ENCODE measurements at regions not wholly inside any gene's neighbourhood (a gene's known extent, or its start where the extent isn't known, plus 50 kb on each side); places are given as distances from the start of the nearest gene placed in this dataset.
"Not testable (repeated sequence)": the region's sequence is repeated elsewhere in the genome, so short reads cannot be mapped to it uniquely, and the experiment has no call there.

- H3K27ac ChIP-seq (ENCODE audit: low read length) = no peak overlapping the region
- no peak overlapping the region for H3K4me3 ChIP-seq (ENCODE audit: low read length)
- no peaks in the 10 kb centered on the region for H3K27me3 ChIP-seq (ENCODE audit: control insufficient read depth, insufficient read depth, low read length)
- ATAC-seq = no peak
- Mint-ChIP-seq H3K4me3 (no peak overlapping the region), H3K27me3 (ENCODE audit: low read depth in 2 of 2) (no peaks in the 10 kb centered on the region), H3K27ac (no peak overlapping the region), H3K36me3 (peaks cover 5% of the 10 kb centered on the region), H3K4me1 (no peaks in the 10 kb centered on the region), H3K9me3 (peaks cover 18% of the 10 kb centered on the region in 2 donors)
- H3K4me1 ChIP-seq (ENCODE audit: control insufficient read depth, insufficient read depth, low read length) = no peaks in the 10 kb centered on the region
- TF ChIP-seq CTCF (IDR thresholded peaks at IDR 0.05) = no peak
- no peaks in the 10 kb centered on the region for H3K9me3 ChIP-seq (ENCODE audit: control insufficient read depth, insufficient read depth, low read length)
- no peak for DNase-seq
- no peaks in the 10 kb centered on the region for H3K36me3 ChIP-seq (ENCODE audit: control insufficient read depth, insufficient read depth, low read length)
- intact Hi-C loops (cut with micrococcal nuclease) = no loop called here
Measured at GRCh38 chr6:68225729-68226128, 409.4 kb upstream of the ADGRB3 start.

DNA sequence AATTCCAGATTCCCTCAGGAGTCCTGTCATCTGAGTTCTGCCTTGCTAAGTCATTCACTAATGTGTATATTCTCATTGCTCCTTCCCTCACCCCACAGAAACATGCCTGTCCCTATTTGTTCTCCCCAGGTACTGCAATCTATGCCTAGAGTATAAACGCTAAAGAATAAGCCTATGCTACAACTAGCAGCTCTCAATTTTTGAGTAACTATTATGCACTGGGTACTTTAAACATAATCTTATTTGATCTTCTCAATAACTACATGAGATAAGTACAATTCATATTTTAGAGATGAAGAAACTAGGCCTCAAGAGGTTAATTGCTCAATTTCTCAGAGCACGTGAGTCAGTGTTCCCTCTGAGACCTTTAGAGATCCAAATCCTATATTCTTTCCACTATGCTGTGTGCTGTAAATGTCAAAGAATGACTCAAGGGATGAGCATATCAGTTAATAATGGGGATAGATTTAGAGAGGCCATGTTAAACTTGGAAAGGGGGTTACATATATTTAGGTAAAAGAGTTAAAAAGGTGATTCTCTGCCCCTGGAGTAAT is 423.8 kb upstream of the ADGRB3 start:
- Histone ChIP-seq H3K4me1 (ENCODE audit: control insufficient read depth, insufficient read depth, low read length) (no peaks in the 10 kb centered on the region), H3K36me3 (ENCODE audit: control insufficient read depth, insufficient read depth, low read length) (no peaks in the 10 kb centered on the region), H3K27ac (ENCODE audit: low read length) (no peak overlapping the region), H3K4me3 (ENCODE audit: low read length) (no peak overlapping the region), H3K9me3 (ENCODE audit: control insufficient read depth, insufficient read depth, low read length) (peaks cover under 1% of the 10 kb centered on the region), H3K27me3 (ENCODE audit: control insufficient read depth, insufficient read depth, low read length) (no peaks in the 10 kb centered on the region)
- Mint-ChIP-seq H3K9me3 (peaks cover 25 to 26% of the 10 kb centered on the region in 2 donors), H3K36me3 (peaks cover 9% of the 10 kb centered on the region), H3K4me3 (no peak overlapping the region), H3K4me1 (no peaks in the 10 kb centered on the region), H3K27me3 (ENCODE audit: low read depth in 2 of 2) (no peaks in the 10 kb centered on the region), H3K27ac (no peak overlapping the region)
- DNase-seq (no peak), ATAC-seq (no peak)
- WGBS (ENCODE audit: insufficient coverage) = 86% methylated on average over 1 of the region's 2 CpGs
- no peak for TF ChIP-seq CTCF (IDR thresholded peaks at IDR 0.05)
- intact Hi-C loops (cut with micrococcal nuclease) = no loop called here

- intact Hi-C loops (cut with micrococcal nuclease); H3K27ac ChIP-seq (ENCODE audit: low read length); H3K27ac Mint-ChIP-seq; ATAC-seq; H3K4me3 ChIP-seq (ENCODE audit: low read length); DNase-seq; H3K36me3 Mint-ChIP-seq; H3K4me1 Mint-ChIP-seq; H3K27me3 Mint-ChIP-seq (ENCODE audit: low read depth in 2 of 2); H3K36me3 ChIP-seq (ENCODE audit: control insufficient read depth, insufficient read depth, low read length); H3K4me1 ChIP-seq (ENCODE audit: control insufficient read depth, insufficient read depth, low read length); H3K27me3 ChIP-seq (ENCODE audit: control insufficient read depth, insufficient read depth, low read length); H3K4me3 Mint-ChIP-seq: not testable (repeated sequence)
- H3K9me3 ChIP-seq (ENCODE audit: control insufficient read depth, insufficient read depth, low read length) = peaks cover 12% of the 10 kb centered on the region
- peaks cover 21 to 23% of the 10 kb centered on the region in 2 donors for H3K9me3 Mint-ChIP-seq
Measured at GRCh38 chr6:68207612-68208011, 427.5 kb upstream of the ADGRB3 start.

- Histone ChIP-seq H3K4me3 (ENCODE audit: low read length) (no peak overlapping the region), H3K9me3 (ENCODE audit: control insufficient read depth, insufficient read depth, low read length) (peaks cover 8% of the 10 kb centered on the region), H3K27ac (ENCODE audit: low read length) (no peak overlapping the region), H3K36me3 (ENCODE audit: control insufficient read depth, insufficient read depth, low read length) (no peaks in the 10 kb centered on the region), H3K4me1 (ENCODE audit: control insufficient read depth, insufficient read depth, low read length) (no peaks in the 10 kb centered on the region), H3K27me3 (ENCODE audit: control insufficient read depth, insufficient read depth, low read length) (no peaks in the 10 kb centered on the region)
- intact Hi-C loops (cut with micrococcal nuclease) = no loop called here
- Mint-ChIP-seq H3K4me3 (no peak overlapping the region), H3K9me3 (peaks cover 9 to 19% of the 10 kb centered on the region in 2 donors), H3K27ac (no peak overlapping the region), H3K36me3 (peaks cover 15% of the 10 kb centered on the region), H3K27me3 (ENCODE audit: low read depth in 2 of 2) (no peaks in the 10 kb centered on the region), H3K4me1 (no peaks in the 10 kb centered on the region)
- ATAC-seq (no peak), DNase-seq (no peak)
- TF ChIP-seq CTCF (IDR thresholded peaks at IDR 0.05) = no peak
Measured at GRCh38 chr6:68200929-68201328, 434.2 kb upstream of the ADGRB3 start.
